Panc1 (cell line): ENCODE measurements at regions not wholly inside any gene's neighbourhood (a gene's known extent, or its start where the extent isn't known, plus 50 kb on each side); places are given as distances from the start of the nearest gene placed in this dataset.

Experiments
- ATAC-seq: fragments of 200-7000 bp; cut with Tn5 transposase; 2 replicates; pipeline ENCODE4 v1.9.1; 2020; ENCODE audit warnings: mild to moderate bottlenecking, moderate library complexity
- BruUV-seq: library from RNA; stranded (reverse); fragments of 400-500 nt; replicated peaks from 2 replicates; lab custom pipeline; 2021; lab: Mats Ljungman, UMichigan
- CTCF ChIA-PET: fragments of 300-600 bp; sonication (Branson Sonifier 250); formaldehyde crosslinking; loops from one replicate; lab custom pipeline; 2022; ENCODE audit warnings: antibody characterized with exemption; lab: Charles Lee
- POLR2A ChIA-PET: fragments of 300-600 bp; sonication (Branson Sonifier 250); formaldehyde crosslinking; loops from one replicate; lab custom pipeline; 2022; ENCODE audit warnings: antibody characterized with exemption; lab: Charles Lee
- DNase-seq: peaks from one replicate; pipeline ENCODE4 v3.0.0-alpha.2; 2010; ENCODE audit warnings: low read depth, low spot score
- H3K27ac ChIP-seq: 2 replicates; pipeline ENCODE4 v1.5.1; 2011; ENCODE audit warnings: mild to moderate bottlenecking, low read length, inconsistent platforms
- H3K27me3 ChIP-seq: fragments of 200-500 bp; sonication (Bioruptor generic); 2 replicates; pipeline ENCODE4 v1.6.0; 2014; ENCODE audit warnings: low read length, inconsistent platforms; ENCODE audit not compliant: control insufficient read depth, insufficient read depth
- H3K36me3 ChIP-seq: fragments of 200-500 bp; sonication (Bioruptor generic); 2 replicates; pipeline ENCODE4 v1.5.1; 2014; ENCODE audit warnings: inconsistent platforms, mild to moderate bottlenecking, low read length, moderate library complexity; ENCODE audit not compliant: control insufficient read depth, insufficient read depth
- H3K4me1 ChIP-seq: 2 replicates; pipeline ENCODE4 v1.5.1; 2011; ENCODE audit warnings: inconsistent platforms, mild to moderate bottlenecking, low read length, moderate library complexity; ENCODE audit not compliant: control insufficient read depth, insufficient read depth
- H3K4me3 ChIP-seq, 2 experiments: 2 replicates each; pipeline ENCODE4 v1.5.1; 2011 to 2012; ENCODE audit warnings: low read depth in 2 of 2, low read length in 2 of 2, mild to moderate bottlenecking in 2 of 2, inconsistent platforms in 1 of 2, moderate library complexity in 1 of 2
- H3K9me3 ChIP-seq: fragments of 200-500 bp; sonication (Bioruptor generic); 2 replicates; pipeline ENCODE4 v1.5.1; 2014; ENCODE audit warnings: low read depth, mild to moderate bottlenecking, inconsistent platforms, low read length, moderate library complexity; ENCODE audit not compliant: control insufficient read depth, insufficient read depth
- POLR2AphosphoS5 ChIP-seq: IDR thresholded peaks from 2 replicates; pipeline ENCODE4 v1.6.1; 2012; ENCODE audit warnings: mild to moderate bottlenecking, low read depth, low read length, moderate library complexity
- REST ChIP-seq, 2 experiments: IDR thresholded peaks; 2 replicates each; pipeline ENCODE4 v1.6.1; 2011 to 2012; ENCODE audit warnings: low read depth in 2 of 2, control low read depth in 1 of 2, low read length in 1 of 2, mild to moderate bottlenecking in 1 of 2, moderate library complexity in 1 of 2; ENCODE audit not compliant: insufficient read depth in 1 of 2
- SIN3A ChIP-seq: IDR thresholded peaks from 2 replicates; pipeline ENCODE4 v1.6.1; 2012; ENCODE audit warnings: low read depth, mild to moderate bottlenecking, low read length, moderate library complexity, borderline replicate concordance; ENCODE audit not compliant: insufficient read depth
- TCF7L2 ChIP-seq: IDR thresholded peaks from 2 replicates; pipeline ENCODE4 v1.6.1; 2011; ENCODE audit warnings: mild to moderate bottlenecking, low read depth, low read length, inconsistent platforms
- in situ Hi-C: cut with HindIII; loops from 2 replicates; pipeline ENCODE4 v1.10.0; 2016; ENCODE audit warnings: low sequenced_read_pairs, low pct_unique_long_range_greater_than_20kb
- intact Hi-C: fragments of 100-400 bp; cut with micrococcal nuclease; formaldehyde crosslinking; loops from one replicate; pipeline ENCODE4 v1.10.0; 2022; ENCODE audit not compliant: unreplicated experiment
- TF ChIP-seq, protein P1 (sequence below): fragments of 450-650 bp; IDR thresholded peaks from 2 replicates; pipeline ENCODE4 v1.5.1; 2017; ENCODE audit warnings: mild to moderate bottlenecking

GRCh38 chr15:29638011-29638410, 184.3 kb downstream of the TJP1 start:
- BruUV-seq = no TSS peak
- intact Hi-C loops = no loop called here
- Histone ChIP-seq H3K27ac (no peak overlapping the region), H3K4me1 (no peaks in the 10 kb centered on the region), H3K9me3 (no peaks in the 10 kb centered on the region), H3K4me3 (no peak overlapping the region), H3K36me3 (no peaks in the 10 kb centered on the region), H3K27me3 (no peaks in the 10 kb centered on the region)
- in situ Hi-C loops = no loop called here
- TF ChIP-seq, protein P1, sequence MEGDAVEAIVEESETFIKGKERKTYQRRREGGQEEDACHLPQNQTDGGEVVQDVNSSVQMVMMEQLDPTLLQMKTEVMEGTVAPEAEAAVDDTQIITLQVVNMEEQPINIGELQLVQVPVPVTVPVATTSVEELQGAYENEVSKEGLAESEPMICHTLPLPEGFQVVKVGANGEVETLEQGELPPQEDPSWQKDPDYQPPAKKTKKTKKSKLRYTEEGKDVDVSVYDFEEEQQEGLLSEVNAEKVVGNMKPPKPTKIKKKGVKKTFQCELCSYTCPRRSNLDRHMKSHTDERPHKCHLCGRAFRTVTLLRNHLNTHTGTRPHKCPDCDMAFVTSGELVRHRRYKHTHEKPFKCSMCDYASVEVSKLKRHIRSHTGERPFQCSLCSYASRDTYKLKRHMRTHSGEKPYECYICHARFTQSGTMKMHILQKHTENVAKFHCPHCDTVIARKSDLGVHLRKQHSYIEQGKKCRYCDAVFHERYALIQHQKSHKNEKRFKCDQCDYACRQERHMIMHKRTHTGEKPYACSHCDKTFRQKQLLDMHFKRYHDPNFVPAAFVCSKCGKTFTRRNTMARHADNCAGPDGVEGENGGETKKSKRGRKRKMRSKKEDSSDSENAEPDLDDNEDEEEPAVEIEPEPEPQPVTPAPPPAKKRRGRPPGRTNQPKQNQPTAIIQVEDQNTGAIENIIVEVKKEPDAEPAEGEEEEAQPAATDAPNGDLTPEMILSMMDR = no peak
- TF ChIP-seq POLR2AphosphoS5 = no peak
- no peak for TF ChIP-seq TCF7L2
- no peak for TF ChIP-seq SIN3A
- no peak for TF ChIP-seq REST (IDR thresholded peaks at IDR 0.05; ENCODE audit: insufficient read depth in 1 of 2, low read depth in 2 of 2, low read length in 1 of 2)
- ATAC-seq (no peak), DNase-seq (no peak)
- POLR2A ChIA-PET = no interaction called here
- CTCF ChIA-PET = no interaction called here

GRCh38 chr15:29637555-29637954, 184.7 kb downstream of the TJP1 start:
- in situ Hi-C loops = no loop called here
- ChIA-PET POLR2A (no interaction called here), CTCF (no interaction called here)
- Histone ChIP-seq H3K4me1 (no peaks in the 10 kb centered on the region), H3K9me3 (no peaks in the 10 kb centered on the region), H3K27ac (no peak overlapping the region), H3K4me3 (no peak overlapping the region), H3K36me3 (no peaks in the 10 kb centered on the region), H3K27me3 (no peaks in the 10 kb centered on the region)
- no peak for TF ChIP-seq SIN3A
- intact Hi-C loops = no loop called here
- DNase-seq (no peak), ATAC-seq (no peak)
- no TSS peak for BruUV-seq

GRCh38 chr15:29636921-29637320, 185.3 kb downstream of the TJP1 start:
- no peaks in the 10 kb centered on the region for H3K4me1 ChIP-seq
- TF ChIP-seq SIN3A = no peak
- H3K27me3 ChIP-seq = no peaks in the 10 kb centered on the region
- no peaks in the 10 kb centered on the region for H3K36me3 ChIP-seq
- CTCF ChIA-PET = no interaction called here
- intact Hi-C loops (no loop called here), in situ Hi-C loops (no loop called here)
- ATAC-seq (no peak), DNase-seq (no peak)
- H3K9me3 ChIP-seq = no peaks in the 10 kb centered on the region
- H3K27ac ChIP-seq = no peak overlapping the region
- POLR2A ChIA-PET = no interaction called here
- H3K4me3 ChIP-seq = no peak overlapping the region
- no TSS peak for BruUV-seq
